Suppressor macrophage treated with lipopolysaccharide for 1 hour (primary cell): ENCODE measurements at regions not wholly inside any gene's neighbourhood (a gene's known extent, or its start where the extent isn't known, plus 50 kb on each side); places are given as distances from the start of the nearest gene placed in this dataset.
A peak's percentile ranks its signal among the peaks of the same experiment; 100 is the strongest.
"Not testable (repeated sequence)": the region's sequence is repeated elsewhere in the genome, so short reads cannot be mapped to it uniquely, and the experiment has no call there.

Experiments used
- DNase-seq, 3 donors: peaks; one replicate each; pipeline ENCODE4 v3.0.0-alpha.2; 2020 to 2022

DNA sequence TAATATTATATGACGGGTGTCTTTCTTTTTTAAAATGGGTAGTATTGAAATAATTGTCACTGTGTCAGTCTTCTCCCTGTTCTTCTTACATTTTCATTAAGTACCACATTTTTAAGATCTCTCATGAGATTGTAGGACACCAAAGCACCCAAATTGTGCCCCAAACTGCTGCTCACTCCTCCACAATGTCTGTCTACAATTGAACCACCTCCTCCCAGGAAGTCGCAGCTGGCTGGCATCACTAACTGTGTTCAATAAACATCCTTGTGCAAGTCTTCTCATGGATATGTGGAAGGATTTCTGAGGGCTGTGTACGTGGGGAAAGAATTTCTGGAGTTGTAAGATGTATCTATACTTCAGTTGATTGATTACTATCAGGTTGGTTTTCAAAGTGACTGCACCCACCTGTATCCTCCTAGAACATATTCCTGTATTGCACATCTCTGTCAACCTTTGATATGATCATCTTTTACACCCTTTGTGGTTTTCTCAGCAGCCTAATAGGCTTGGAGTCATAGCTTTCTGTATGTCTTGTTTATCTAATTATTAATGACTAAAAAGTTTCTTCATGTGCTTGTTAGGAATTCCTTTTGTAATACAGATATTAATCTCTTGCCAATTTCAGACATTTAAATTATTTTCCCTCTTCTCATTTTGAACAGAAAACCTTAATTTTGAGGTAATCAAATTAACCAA lies 774.9 kb downstream of the RNF144A start:
- DNase-seq = no peak

- DNase-seq = peak in 1 of 3 donors; percentile 16
Observed at GRCh38 chr2:7692657-7693161, 775.5 kb downstream of the RNF144A start.

- no peak for DNase-seq
Observed at GRCh38 chr2:7693246-7694075, 776.2 kb downstream of the RNF144A start.

DNA sequence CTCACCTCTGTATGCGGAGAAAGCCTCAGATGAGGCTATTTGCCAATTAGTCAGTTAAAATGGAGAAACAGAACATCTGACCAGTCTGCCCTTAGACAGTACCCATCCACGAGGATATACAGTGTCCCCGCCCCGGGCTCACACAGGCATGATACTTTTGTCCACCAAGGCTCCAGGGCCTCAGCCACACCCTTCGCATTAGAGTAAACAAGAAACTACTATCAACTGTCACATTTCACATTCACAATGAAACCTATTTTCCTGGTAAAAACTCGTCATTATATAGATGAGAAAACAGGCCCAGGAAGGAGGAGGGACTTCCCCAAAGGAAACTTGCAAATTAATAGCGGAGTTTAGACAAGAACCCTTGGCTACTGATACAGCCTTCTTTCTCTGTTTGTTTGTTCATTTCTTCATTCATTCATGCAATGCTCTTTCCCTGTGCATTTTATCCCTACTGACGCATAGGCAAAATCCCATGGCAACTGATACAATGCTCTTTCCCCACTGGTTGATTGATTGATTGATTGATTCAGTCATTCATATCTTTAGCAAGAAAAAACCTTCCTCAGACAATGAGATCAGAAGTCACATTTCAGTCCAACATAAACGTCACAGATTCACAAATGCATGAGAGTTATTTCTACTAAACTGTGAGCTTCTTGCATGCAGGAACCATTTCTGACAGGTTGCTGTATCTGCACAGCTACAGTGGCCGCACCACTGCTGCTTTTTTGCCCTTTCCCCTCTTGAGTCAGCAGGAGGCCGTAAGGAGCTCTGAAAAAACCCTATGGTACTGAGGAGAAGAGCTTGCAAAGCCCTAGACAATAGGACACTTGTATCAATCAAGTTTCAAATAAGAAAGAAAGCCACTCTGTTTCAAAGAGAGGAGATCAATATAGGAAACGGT lies 777.1 kb downstream of the RNF144A start:
- no peak for DNase-seq

DNA sequence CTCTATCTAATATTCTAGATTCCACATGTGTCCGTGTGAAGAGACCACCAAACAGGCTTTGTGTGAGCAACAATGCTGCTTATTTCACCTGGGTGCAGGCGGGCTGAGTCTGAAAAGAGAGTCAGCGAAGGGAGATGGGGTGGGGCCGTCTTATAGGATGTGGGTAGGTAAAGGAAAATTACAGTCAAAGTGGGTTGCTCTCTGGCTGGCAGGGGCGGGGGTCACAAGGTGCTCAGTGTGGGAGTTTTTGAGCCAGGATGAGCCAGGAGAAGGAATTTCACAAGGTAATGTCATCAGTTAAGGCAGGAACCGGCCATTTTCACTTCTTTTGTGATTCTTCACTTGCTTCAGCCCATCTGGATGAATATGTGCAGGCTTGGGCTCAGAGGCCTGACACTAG lies 779.3 kb downstream of the RNF144A start:
- not testable (repeated sequence) for DNase-seq

DNA sequence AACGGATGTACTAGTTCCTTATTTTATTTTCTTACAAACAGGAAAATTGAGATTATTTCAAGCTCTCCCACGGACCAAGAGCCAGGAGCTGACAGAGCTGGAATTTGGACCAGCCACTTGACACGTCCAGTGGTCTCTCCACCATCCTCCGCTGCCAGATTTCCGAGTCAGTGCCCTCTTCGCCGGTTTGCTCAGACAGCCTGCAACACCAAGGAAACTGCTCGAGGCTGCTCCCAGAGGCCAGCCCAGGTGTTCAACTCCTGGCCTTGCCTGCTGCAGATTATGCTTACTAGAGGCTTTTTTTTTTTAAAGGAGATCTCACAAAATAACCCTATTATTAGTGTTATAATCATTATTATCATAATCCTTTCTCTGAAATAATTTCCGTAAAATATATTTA lies 779.8 kb downstream of the RNF144A start:
- DNase-seq = no peak

DNA sequence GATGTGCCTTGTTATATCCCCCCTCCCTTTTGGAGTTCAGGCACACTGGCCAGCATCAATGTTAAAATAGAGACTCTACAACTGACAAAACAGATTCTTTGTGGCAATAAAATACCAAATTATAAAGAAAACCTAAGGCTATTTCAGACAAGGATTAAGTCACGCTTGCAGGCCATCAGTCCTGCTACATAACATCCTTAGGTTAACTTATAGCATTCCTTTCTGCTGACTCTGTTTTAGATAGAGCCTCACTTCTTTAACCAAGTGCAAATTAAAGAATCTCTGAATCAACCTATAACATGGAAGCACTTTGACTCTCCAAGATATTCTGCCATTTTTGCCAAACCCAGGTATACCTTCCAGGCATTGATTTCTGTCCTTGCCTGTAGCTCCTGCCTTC lies 784.6 kb downstream of the RNF144A start:
- DNase-seq = no peak

GRCh38 chr2:7703048-7703447 lies 785.8 kb downstream of the RNF144A start:
- no peak for DNase-seq

GRCh38 chr2:7703543-7704144 lies 786.4 kb downstream of the RNF144A start:
- no peak for DNase-seq

GRCh38 chr2:7704296-7704865 lies 787.2 kb downstream of the RNF144A start:
- DNase-seq = peak in 1 of 3 donors; percentile 6

GRCh38 chr2:7706791-7707190 lies 789.6 kb downstream of the RNF144A start:
- DNase-seq = no peak

DNA sequence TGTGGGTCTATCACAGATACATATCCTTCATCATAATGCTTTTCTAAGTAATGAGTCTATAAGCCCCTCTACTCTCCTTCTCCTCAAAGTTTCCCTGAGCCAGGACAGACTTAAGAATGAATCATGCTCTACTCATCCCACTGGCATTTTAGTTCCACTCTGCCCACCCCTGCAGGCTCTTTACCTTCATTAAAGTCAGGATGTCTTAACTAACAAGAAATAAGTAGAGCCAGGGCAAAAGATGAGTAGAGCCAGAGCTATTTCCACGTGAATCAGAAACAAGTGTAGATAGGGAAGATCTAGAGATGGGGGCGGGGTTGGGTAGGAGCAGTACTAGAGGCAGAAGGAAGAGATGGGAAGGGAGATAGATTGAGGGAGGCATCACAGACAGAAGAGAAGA lies 790.5 kb downstream of the RNF144A start:
- no peak for DNase-seq

DNA sequence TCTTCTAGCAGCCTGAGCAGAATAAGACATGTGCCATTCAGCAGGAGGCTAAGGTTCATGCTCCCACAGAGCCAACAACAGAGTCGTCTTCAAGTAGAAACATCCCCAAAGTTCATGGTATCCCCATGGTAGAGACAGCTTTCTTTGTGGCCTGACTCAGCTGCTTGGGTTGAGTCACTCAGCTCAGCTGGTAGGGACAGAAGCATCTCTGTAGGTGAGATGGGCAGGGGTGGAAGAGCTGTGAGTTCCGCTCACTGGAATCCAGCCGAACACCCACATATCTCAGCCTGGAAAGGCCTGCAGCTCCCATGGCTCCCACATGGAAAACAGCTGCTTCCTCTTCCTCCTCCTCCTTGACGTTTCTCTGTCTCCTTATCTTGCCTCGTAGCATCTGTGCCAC lies 792.7 kb downstream of the RNF144A start:
- DNase-seq = no peak

DNA sequence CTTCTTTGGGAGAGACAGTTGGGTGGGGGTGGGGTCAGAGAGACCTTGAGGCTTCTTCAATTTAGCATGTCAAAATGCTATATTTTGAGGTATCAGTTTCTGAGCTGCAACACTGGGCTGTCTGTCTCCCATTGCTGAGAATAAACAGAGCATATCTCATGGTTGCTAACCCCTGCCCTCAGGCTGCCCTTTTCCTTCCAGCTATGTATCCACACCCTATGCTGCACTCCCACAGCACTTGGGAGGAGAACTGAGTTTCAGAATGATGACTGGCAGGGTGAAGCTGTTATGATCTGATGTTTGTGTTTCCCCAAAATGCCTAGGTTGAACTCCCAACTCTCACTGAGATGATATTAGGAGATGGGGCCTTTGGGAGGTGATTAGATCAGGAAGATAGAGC lies 794.0 kb downstream of the RNF144A start:
- no peak for DNase-seq

GRCh38 chr2:7719876-7720275 lies 802.7 kb downstream of the RNF144A start:
- DNase-seq = peak; percentile 20 to 39 (median 20)

DNA sequence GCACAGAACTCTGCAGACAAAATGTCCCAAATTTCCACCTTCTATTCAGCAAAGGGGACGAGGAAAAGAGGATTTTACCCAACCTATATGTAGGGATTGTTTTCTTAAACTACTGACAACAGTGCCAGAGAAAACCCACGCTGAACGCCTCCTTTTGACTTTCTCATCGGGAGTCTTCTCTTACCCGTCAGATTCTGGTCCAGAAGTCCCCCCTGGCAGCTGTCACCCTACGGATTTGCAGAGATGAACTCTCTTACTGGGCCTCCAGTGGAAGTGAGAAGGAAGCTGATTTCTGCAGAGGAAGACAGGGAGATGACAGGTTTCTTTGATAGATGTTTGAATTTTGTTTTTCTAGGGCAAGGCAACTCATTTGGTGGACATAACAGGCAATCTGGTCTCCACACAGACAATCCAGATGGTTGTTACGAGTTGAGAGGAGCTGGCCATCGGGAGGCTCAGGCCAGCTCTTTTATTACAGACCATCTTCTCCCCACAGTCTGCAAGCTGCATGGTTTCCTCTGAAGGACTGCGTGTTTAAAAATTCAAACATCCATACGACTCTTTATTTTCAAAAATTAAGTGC lies 804.3 kb downstream of the RNF144A start:
- no peak for DNase-seq

GRCh38 chr2:7722212-7722910 lies 805.1 kb downstream of the RNF144A start:
- DNase-seq = no peak

DNA sequence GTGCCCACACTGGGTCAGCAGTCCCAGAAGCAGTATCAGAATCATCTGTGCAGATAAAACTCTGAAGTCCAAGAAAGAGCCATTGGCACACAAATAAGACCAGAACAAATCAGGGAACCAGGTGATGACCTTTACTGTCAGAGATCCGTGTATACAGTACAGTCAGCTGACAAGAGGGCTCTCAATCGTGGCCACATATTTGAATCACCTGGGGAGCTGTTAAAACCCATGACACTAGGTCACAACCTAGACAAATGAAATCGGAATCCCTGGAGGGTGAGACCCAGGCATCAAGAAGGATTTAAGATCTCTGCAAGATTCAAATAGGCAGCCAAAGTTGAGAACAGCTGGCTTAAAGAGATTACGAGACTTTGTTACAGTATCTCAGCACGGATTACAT lies 807.1 kb downstream of the RNF144A start:
- DNase-seq = no peak

GRCh38 chr2:7725171-7725849 lies 808.1 kb downstream of the RNF144A start:
- peak in 2 of 3 donors; percentile 19 to 21 for DNase-seq

DNA sequence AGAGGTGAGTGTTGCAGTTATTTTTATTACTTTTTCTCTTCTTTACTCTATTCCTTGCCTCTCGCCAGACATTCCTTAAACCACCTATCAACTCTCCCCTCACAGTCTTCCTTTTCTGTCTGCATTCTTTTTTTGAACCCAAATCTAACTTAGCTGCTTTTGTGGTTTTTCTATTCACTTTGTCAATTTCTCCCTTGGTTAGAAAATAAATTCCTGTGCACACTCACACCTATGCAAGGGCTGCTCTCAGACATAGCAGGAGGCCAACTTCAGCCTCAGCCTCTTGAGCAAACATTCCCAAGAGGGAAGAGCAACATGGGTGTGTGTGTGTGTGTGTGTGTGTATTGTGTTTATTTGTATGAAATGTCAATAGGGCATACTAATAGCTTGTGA lies 808.6 kb downstream of the RNF144A start:
- no peak for DNase-seq

DNA sequence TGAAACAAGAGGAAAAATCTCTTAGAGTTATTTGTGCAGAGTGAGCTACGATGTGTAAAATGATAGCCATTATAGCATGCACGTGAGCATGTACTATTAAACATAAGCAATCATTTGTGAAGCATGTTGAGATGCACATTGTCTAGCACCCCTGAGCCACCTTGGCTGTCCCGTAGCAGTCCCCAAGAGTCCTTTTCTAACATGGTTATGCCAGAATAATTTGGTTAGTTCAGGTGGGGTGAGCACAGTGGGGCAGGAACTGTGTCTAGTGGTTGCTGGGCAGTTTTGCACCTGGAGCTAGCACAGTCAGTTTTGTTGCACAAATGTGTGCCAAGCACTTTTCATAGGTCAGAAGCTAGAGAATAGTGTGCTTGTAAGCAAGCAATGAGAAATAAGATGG lies 809.8 kb downstream of the RNF144A start:
- DNase-seq = no peak
